ENCODE measurements at regions not wholly inside any gene's neighbourhood (a gene's known extent, or its start where the extent isn't known, plus 50 kb on each side); places are given as distances from the start of the nearest gene placed in this dataset.

- no peak overlapping the region for H3K4me3 ChIP-seq (ENCODE audit: low read depth, low read length)
- TF ChIP-seq, protein P1, sequence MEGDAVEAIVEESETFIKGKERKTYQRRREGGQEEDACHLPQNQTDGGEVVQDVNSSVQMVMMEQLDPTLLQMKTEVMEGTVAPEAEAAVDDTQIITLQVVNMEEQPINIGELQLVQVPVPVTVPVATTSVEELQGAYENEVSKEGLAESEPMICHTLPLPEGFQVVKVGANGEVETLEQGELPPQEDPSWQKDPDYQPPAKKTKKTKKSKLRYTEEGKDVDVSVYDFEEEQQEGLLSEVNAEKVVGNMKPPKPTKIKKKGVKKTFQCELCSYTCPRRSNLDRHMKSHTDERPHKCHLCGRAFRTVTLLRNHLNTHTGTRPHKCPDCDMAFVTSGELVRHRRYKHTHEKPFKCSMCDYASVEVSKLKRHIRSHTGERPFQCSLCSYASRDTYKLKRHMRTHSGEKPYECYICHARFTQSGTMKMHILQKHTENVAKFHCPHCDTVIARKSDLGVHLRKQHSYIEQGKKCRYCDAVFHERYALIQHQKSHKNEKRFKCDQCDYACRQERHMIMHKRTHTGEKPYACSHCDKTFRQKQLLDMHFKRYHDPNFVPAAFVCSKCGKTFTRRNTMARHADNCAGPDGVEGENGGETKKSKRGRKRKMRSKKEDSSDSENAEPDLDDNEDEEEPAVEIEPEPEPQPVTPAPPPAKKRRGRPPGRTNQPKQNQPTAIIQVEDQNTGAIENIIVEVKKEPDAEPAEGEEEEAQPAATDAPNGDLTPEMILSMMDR (IDR thresholded peaks at IDR 0.05; ENCODE audit: insufficient read depth, low read depth, low read length) = no peak
Observed at GRCh38 chr19:30131722-30132291, 189.8 kb downstream of the URI1 start.

GRCh38 chr19:30132343-30133075 lies 190.5 kb downstream of the URI1 start:
- no peak for DNase-seq (ENCODE audit: low read depth)
- TF ChIP-seq, protein P1 (IDR thresholded peaks at IDR 0.05; ENCODE audit: insufficient read depth, low read depth, low read length) = no peak
- H3K4me3 ChIP-seq (ENCODE audit: low read depth, low read length) = no peak overlapping the region

More at GRCh38 chr19:30131722-30132291, 189.8 kb downstream of the URI1 start:
- DNase-seq (ENCODE audit: low read depth) = no peak

DNA sequence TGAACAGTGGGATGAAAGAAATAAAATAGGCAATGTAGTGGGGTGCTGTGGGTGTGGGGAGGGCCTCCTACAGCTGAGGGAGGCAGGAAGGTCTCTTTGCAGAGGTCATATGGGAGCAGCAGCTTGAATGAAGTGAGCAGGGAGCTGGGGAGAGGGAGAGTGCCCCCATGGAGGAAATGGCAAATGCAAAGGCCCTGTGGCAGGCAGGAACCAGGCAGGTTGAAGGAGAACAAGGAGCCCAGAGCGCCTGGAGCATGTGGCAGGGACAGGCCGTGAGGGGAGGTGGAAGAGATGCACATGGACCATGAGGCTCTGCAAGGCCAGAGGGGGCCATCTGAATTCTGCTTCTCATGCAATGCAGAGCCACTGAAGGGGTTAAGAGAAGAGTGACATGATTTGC lies 191.8 kb downstream of the URI1 start:
- TF ChIP-seq, protein P1 (IDR thresholded peaks at IDR 0.05; ENCODE audit: insufficient read depth, low read depth, low read length) = no peak
- no peak overlapping the region for H3K4me3 ChIP-seq (ENCODE audit: low read depth, low read length)

DNA sequence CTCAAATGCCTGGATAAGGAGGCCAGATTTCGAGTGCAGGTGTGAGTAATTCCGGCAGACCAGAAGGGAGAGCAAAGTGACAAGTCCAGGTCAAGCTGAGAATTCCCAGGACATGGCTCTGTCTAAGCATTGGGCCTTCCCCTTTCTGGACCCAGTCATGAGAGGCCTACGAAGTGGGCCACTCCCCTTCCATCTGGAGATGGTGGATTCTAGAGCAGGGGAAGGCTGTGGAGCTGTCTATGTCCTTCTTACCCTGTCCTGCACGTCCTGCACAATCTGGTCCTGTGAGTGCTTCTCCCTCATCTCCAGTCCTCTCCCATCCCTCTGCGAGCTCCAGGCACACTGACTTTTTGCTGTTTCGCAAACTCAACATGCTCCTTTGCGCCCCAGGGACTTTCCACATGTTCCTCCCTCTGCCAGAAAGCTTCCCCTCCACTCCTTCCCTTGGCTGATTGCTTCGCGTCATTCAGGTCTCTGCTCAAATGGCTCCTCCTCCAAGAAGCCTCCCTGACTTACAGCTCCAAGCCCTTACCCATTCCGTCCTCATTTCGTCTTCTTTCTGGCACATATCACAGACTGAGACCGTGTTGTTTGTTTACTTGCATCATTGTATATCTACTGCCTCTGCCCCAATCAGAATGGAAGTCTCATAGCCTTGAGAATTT lies 193.2 kb downstream of the URI1 start:
- no peak for DNase-seq (ENCODE audit: low read depth)
- TF ChIP-seq, protein P1 (IDR thresholded peaks at IDR 0.05; ENCODE audit: insufficient read depth, low read depth, low read length) = no peak
- H3K4me3 ChIP-seq (ENCODE audit: low read depth, low read length) = no peak overlapping the region

More for the DNA sequence above, 191.8 kb downstream of the URI1 start:
- no peak for DNase-seq (ENCODE audit: low read depth)

DNA sequence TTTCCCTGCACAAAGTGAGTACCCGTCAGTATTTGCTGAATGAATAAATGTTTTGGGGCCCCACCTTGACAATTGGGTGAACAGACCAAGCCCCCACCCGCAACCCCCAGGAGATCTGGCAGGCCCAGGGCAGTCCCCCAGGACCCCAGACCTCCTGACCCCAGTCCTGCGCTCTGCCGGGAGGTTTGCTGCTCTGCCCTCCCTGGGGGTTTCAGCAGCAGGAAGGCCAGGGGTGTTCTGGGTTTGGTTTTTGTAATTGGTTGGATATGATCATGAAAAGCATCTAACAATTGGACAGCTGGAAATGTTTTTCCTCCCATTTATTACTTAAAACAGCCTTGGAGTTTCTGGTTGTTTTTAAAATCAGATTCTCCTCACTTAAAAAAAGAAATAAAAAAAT lies 193.8 kb downstream of the URI1 start:
- DNase-seq (ENCODE audit: low read depth) = no peak
- H3K4me3 ChIP-seq (ENCODE audit: low read depth, low read length) = no peak overlapping the region
- TF ChIP-seq, protein P1 (IDR thresholded peaks at IDR 0.05; ENCODE audit: insufficient read depth, low read depth, low read length) = no peak

- no peak for DNase-seq (ENCODE audit: low read depth)
- no peak overlapping the region for H3K4me3 ChIP-seq (ENCODE audit: low read depth, low read length)
- TF ChIP-seq, protein P1 (IDR thresholded peaks at IDR 0.05; ENCODE audit: insufficient read depth, low read depth, low read length) = no peak
Observed at GRCh38 chr19:30136611-30137195, 194.7 kb downstream of the URI1 start.
